CD4-positive, alpha-beta T cell (primary cell): ENCODE measurements at regions not wholly inside any gene's neighbourhood (a gene's known extent, or its start where the extent isn't known, plus 50 kb on each side); places are given as distances from the start of the nearest gene placed in this dataset.
"Not testable (repeated sequence)": the region's sequence is repeated elsewhere in the genome, so short reads cannot be mapped to it uniquely, and the experiment has no call there.

Experiments used
- ATAC-seq: fragments of 200-7000 bp; cut with Tn5 transposase; one replicate; pipeline ENCODE4 v1.10.0; 2022; ENCODE audit warnings: mild to moderate bottlenecking; ENCODE audit not compliant: poor library complexity
- CTCF ChIA-PET: fragments of 350-600 bp; sonication (Branson Sonifier 250); formaldehyde crosslinking; loops from one replicate; lab custom pipeline; 2021; ENCODE audit warnings: antibody characterized with exemption, inconsistent platforms; lab: Charles Lee
- POLR2A ChIA-PET: fragments of 350-600 bp; sonication (Branson Sonifier 250); formaldehyde crosslinking; loops from one replicate; lab custom pipeline; 2021; ENCODE audit warnings: antibody characterized with exemption, inconsistent platforms; lab: Charles Lee
- DNase-seq, 14 experiments: peaks; one replicate each; pipeline ENCODE4 v3.0.0-alpha.2; 2013 to 2020; ENCODE audit warnings: mixed read lengths in 2 of 14
- H3K27ac ChIP-seq, 2 donors: one replicate each; pipeline versions ENCODE4 v1.5.1 to v1.7.0; 2013; ENCODE audit warnings: low read length in 2 of 2, low read depth in 1 of 2, mild to moderate bottlenecking in 1 of 2
- H3K27me3 ChIP-seq, 2 experiments: 1 replicate in 1 of 2; 2 replicates in 1 of 2; pipeline versions ENCODE4 v1.6.1 to v1.7.0; 2013; ENCODE audit warnings: low read length in 2 of 2, control low read depth in 1 of 2, mild to moderate bottlenecking in 1 of 2, moderate library complexity in 1 of 2; ENCODE audit not compliant: insufficient read depth in 2 of 2, control insufficient read depth in 1 of 2
- H3K36me3 ChIP-seq: one replicate; pipeline ENCODE4 v1.6.1; 2013; ENCODE audit warnings: low read length, control low read depth; ENCODE audit not compliant: insufficient read depth
- H3K4me1 ChIP-seq: one replicate; pipeline ENCODE4 v1.6.1; 2013; ENCODE audit warnings: low read length, control low read depth; ENCODE audit not compliant: insufficient read depth
- H3K4me3 ChIP-seq: one replicate; pipeline ENCODE4 v1.5.1; 2013; ENCODE audit warnings: mild to moderate bottlenecking, low read length, moderate library complexity
- H3K9me3 ChIP-seq, 2 experiments: 1 replicate in 1 of 2; 2 replicates in 1 of 2; pipeline versions ENCODE4 v1.6.1 to v1.7.0; 2013; ENCODE audit warnings: low read length in 2 of 2, mild to moderate bottlenecking in 2 of 2, control low read depth in 1 of 2, moderate library complexity in 1 of 2; ENCODE audit not compliant: control insufficient read depth in 1 of 2, insufficient read depth in 1 of 2
- H3K27ac Mint-ChIP-seq: one replicate; pipeline ENCODE4 v1.8.0; 2020; ENCODE audit warnings: mixed read lengths
- H3K27me3 Mint-ChIP-seq: one replicate; pipeline ENCODE4 v1.8.0; 2021; ENCODE audit warnings: mixed read lengths
- H3K36me3 Mint-ChIP-seq: one replicate; pipeline ENCODE4 v1.8.0; 2021; ENCODE audit warnings: low read depth, mixed read lengths
- H3K4me1 Mint-ChIP-seq: one replicate; pipeline ENCODE4 v1.8.0; 2021; ENCODE audit warnings: low read depth, mixed read lengths
- H3K4me3 Mint-ChIP-seq: one replicate; pipeline ENCODE4 v1.8.0; 2020; ENCODE audit warnings: mild to moderate bottlenecking, mixed read lengths
- H3K9me3 Mint-ChIP-seq: one replicate; pipeline ENCODE4 v1.8.0; 2020; ENCODE audit warnings: mixed read lengths
- intact Hi-C, 2 experiments: fragments of 100-400 bp; cut with DNase I in 1 of 2; cut with micrococcal nuclease in 1 of 2; formaldehyde crosslinking; loops; one replicate each; pipeline versions ENCODE4 v1.15.1 to v1.9.0; 2023 to 2025; cut with DNase I, micrococcal nuclease
- TF ChIP-seq, protein P1 (sequence below): fragments of 200-600 bp; IDR thresholded peaks from one replicate; pipeline ENCODE4 v1.8.0; 2022; ENCODE audit warnings: antibody characterized with exemption, mild to moderate bottlenecking

- CTCF ChIA-PET: no interaction called here
- intact Hi-C loops: no loop called here
These were observed 94.3 kb upstream of the MAGEC2 start for GRCh38 chrX:142299406-142299805.

DNA sequence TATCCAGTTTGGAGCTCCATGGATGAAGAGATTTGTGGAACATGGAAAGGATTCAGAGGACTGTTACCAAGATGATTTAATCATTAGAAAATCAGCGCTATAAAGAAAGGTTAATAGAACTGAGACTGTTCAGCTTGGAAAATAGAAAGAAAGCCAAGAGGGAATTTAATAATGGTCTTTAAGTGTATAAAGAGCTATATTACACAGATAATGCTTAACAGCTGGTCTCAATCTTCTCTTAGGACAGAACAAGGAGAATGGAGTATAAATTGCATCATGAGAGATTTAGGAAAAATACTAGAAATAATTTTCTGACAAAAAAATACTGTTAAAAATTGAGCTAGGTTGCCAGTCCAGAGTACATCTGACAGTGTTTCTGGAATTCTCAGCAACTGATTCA lies 91.3 kb upstream of the MAGEC2 start:
- Histone ChIP-seq H3K27ac (no peak overlapping the region), H3K4me1 (no peaks in the 10 kb centered on the region), H3K9me3 (no peaks in the 10 kb centered on the region), H3K4me3 (no peak overlapping the region), H3K27me3 (no peaks in the 10 kb centered on the region), H3K36me3 (no peaks in the 10 kb centered on the region)
- ATAC-seq: no peak
- intact Hi-C loops: no loop called here
- no peaks in the 10 kb centered on the region for H3K4me1 Mint-ChIP-seq
- CTCF ChIA-PET: no interaction called here
- DNase-seq: no peak
- TF ChIP-seq, protein P1, sequence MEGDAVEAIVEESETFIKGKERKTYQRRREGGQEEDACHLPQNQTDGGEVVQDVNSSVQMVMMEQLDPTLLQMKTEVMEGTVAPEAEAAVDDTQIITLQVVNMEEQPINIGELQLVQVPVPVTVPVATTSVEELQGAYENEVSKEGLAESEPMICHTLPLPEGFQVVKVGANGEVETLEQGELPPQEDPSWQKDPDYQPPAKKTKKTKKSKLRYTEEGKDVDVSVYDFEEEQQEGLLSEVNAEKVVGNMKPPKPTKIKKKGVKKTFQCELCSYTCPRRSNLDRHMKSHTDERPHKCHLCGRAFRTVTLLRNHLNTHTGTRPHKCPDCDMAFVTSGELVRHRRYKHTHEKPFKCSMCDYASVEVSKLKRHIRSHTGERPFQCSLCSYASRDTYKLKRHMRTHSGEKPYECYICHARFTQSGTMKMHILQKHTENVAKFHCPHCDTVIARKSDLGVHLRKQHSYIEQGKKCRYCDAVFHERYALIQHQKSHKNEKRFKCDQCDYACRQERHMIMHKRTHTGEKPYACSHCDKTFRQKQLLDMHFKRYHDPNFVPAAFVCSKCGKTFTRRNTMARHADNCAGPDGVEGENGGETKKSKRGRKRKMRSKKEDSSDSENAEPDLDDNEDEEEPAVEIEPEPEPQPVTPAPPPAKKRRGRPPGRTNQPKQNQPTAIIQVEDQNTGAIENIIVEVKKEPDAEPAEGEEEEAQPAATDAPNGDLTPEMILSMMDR: no peak
- H3K27ac Mint-ChIP-seq: no peak overlapping the region
- POLR2A ChIA-PET: no interaction called here
- H3K9me3 Mint-ChIP-seq: peaks cover 2% of the 10 kb centered on the region
- no peak overlapping the region for H3K4me3 Mint-ChIP-seq
- no peaks in the 10 kb centered on the region for H3K36me3 Mint-ChIP-seq
- H3K27me3 Mint-ChIP-seq: no peaks in the 10 kb centered on the region

More at GRCh38 chrX:142299406-142299805, 94.3 kb upstream of the MAGEC2 start:
- peaks cover 2% of the 10 kb centered on the region for H3K9me3 Mint-ChIP-seq
- H3K27me3 Mint-ChIP-seq: no peaks in the 10 kb centered on the region
- no peaks in the 10 kb centered on the region for H3K4me1 Mint-ChIP-seq
- Histone ChIP-seq H3K27me3 (no peaks in the 10 kb centered on the region), H3K9me3 (no peaks in the 10 kb centered on the region), H3K27ac (no peak overlapping the region), H3K4me3 (no peak overlapping the region), H3K36me3 (no peaks in the 10 kb centered on the region), H3K4me1 (no peaks in the 10 kb centered on the region)
- H3K27ac Mint-ChIP-seq: no peak overlapping the region
- TF ChIP-seq, protein P1: no peak
- ATAC-seq: no peak
- H3K36me3 Mint-ChIP-seq: no peaks in the 10 kb centered on the region
- POLR2A ChIA-PET: no interaction called here
- no peak for DNase-seq
- H3K4me3 Mint-ChIP-seq: no peak overlapping the region

GRCh38 chrX:142295190-142295589 lies 90.1 kb upstream of the MAGEC2 start:
- Histone ChIP-seq H3K27me3 (no peaks in the 10 kb centered on the region), H3K27ac (no peak overlapping the region), H3K36me3 (no peaks in the 10 kb centered on the region), H3K4me1 (no peaks in the 10 kb centered on the region), H3K9me3 (no peaks in the 10 kb centered on the region), H3K4me3 (no peak overlapping the region)
- no peak overlapping the region for H3K4me3 Mint-ChIP-seq
- DNase-seq (no peak), ATAC-seq (no peak)
- no peak overlapping the region for H3K27ac Mint-ChIP-seq
- H3K9me3 Mint-ChIP-seq: peaks cover 2% of the 10 kb centered on the region
- H3K4me1 Mint-ChIP-seq: no peaks in the 10 kb centered on the region
- no peaks in the 10 kb centered on the region for H3K36me3 Mint-ChIP-seq
- TF ChIP-seq, protein P1: no peak
- intact Hi-C loops: no loop called here
- POLR2A ChIA-PET: no interaction called here
- no peaks in the 10 kb centered on the region for H3K27me3 Mint-ChIP-seq
- CTCF ChIA-PET: no interaction called here

- H3K27ac Mint-ChIP-seq, ATAC-seq, H3K4me1 Mint-ChIP-seq, CTCF ChIA-PET, H3K4me1 ChIP-seq, H3K36me3 Mint-ChIP-seq, H3K27ac ChIP-seq, POLR2A ChIA-PET, H3K4me3 ChIP-seq, H3K9me3 ChIP-seq, H3K36me3 ChIP-seq, H3K27me3 Mint-ChIP-seq, intact Hi-C loops, H3K9me3 Mint-ChIP-seq, DNase-seq, H3K4me3 Mint-ChIP-seq, H3K27me3 ChIP-seq: not testable (repeated sequence)
These were observed 65.1 kb upstream of the MAGEC2 start for GRCh38 chrX:142270166-142270565.
